HCT116 (cell line): ENCODE measurements at regions not wholly inside any gene's neighbourhood (a gene's known extent, or its start where the extent isn't known, plus 50 kb on each side); places are given as distances from the start of the nearest gene placed in this dataset.

Source experiments
- ATF3 ChIP-seq: IDR thresholded peaks from 2 replicates; pipeline ENCODE4 v1.6.1; 2012
- CEBPB ChIP-seq: IDR thresholded peaks from 2 replicates; pipeline ENCODE4 v1.6.1; 2012; ENCODE audit warnings: low read depth
- CTCF ChIP-seq, 3 experiments: fragments of 200-600 bp in 1 of 3; sonication (generic) in 1 of 3; IDR thresholded peaks in 2 of 3; conservative IDR thresholded peaks in 1 of 3; 2 replicates each; pipeline ENCODE4 v1.5.1; 2012 to 2017; ENCODE audit warnings: low read depth in 2 of 3, low read length in 2 of 3, antibody characterized with exemption in 1 of 3, borderline replicate concordance in 1 of 3, control low read depth in 1 of 3, mild to moderate bottlenecking in 1 of 3, mixed read lengths in 1 of 3, mixed run types in 1 of 3, moderate library complexity in 1 of 3; ENCODE audit not compliant: insufficient read depth in 1 of 3
- ELF1 ChIP-seq: IDR thresholded peaks from 2 replicates; pipeline ENCODE4 v1.6.1; 2012; ENCODE audit warnings: low read depth, borderline replicate concordance
- EZH2 ChIP-seq: fragments of 200-600 bp; sonication (generic); IDR thresholded peaks from 2 replicates; pipeline ENCODE4 v1.6.1; 2017; ENCODE audit warnings: antibody characterized with exemption, mixed run types
- MAX ChIP-seq: IDR thresholded peaks from 2 replicates; pipeline ENCODE4 v1.6.1; 2012
- POLR2A ChIP-seq: IDR thresholded peaks from 2 replicates; pipeline ENCODE4 v1.7.0; 2011; ENCODE audit warnings: borderline replicate concordance; ENCODE audit not compliant: insufficient read depth, insufficient read length; ENCODE audit errors: extremely low read depth
- POLR2AphosphoS5 ChIP-seq: IDR thresholded peaks from 2 replicates; pipeline ENCODE4 v1.6.1; 2011; ENCODE audit warnings: mild to moderate bottlenecking, low read depth, low read length, moderate library complexity
- RAD21 ChIP-seq: IDR thresholded peaks from 2 replicates; pipeline ENCODE4 v1.6.1; 2012; ENCODE audit warnings: low read depth, mild to moderate bottlenecking
- REST ChIP-seq: IDR thresholded peaks from 2 replicates; pipeline ENCODE4 v1.6.1; 2012; ENCODE audit warnings: low read depth
- YY1 ChIP-seq: IDR thresholded peaks from 2 replicates; pipeline ENCODE4 v1.6.1; 2011; ENCODE audit warnings: low read length, low read depth, moderate library complexity, mild to moderate bottlenecking; ENCODE audit not compliant: insufficient replicate concordance; ENCODE audit errors: extremely low read depth

GRCh38 chr17:62905233-62905632 lies 60.8 kb upstream of the TANC2 start:
- TF ChIP-seq ATF3 (no peak), POLR2AphosphoS5 (no peak), MAX (no peak), POLR2A (no peak), CTCF (IDR thresholded peaks at IDR 0.05 in 2 of 3, conservative IDR thresholded peaks at IDR 0.05 in 1 of 3; ENCODE audit: borderline replicate concordance in 1 of 3, insufficient read depth in 1 of 3, low read depth in 2 of 3, low read length in 2 of 3) (no peak), RAD21 (no peak), ELF1 (no peak), YY1 (no peak), REST (no peak), EZH2 (no peak), CEBPB (no peak)
